ENCODE measurements at regions not wholly inside any gene's neighbourhood (a gene's known extent, or its start where the extent isn't known, plus 50 kb on each side); places are given as distances from the start of the nearest gene placed in this dataset.

GRCh38 chr10:61130366-61130765 lies 186.4 kb upstream of the RHOBTB1 start:
- 100% methylated on average over 1 of the region's 1 CpG for WGBS
- Histone ChIP-seq H3K4me1 (no peaks in the 10 kb centered on the region), H3K9me3 (no peaks in the 10 kb centered on the region), H3K27ac (no peak overlapping the region), H3K36me3 (no peaks in the 10 kb centered on the region), H3K4me3 (no peak overlapping the region), H3K27me3 (no peaks in the 10 kb centered on the region)
- no peak for TF ChIP-seq CTCF (IDR thresholded peaks at IDR 0.05)
- TF ChIP-seq POLR2A (IDR thresholded peaks at IDR 0.05): no peak
- no peak for TF ChIP-seq POLR2AphosphoS5 (IDR thresholded peaks at IDR 0.05)
- no peak for TF ChIP-seq EP300 (IDR thresholded peaks at IDR 0.05)
- no peak for DNase-seq (ENCODE audit: low spot score in 2 of 2)

GRCh38 chr10:61128196-61128595 lies 184.2 kb upstream of the RHOBTB1 start:
- H3K9me3 ChIP-seq: no peaks in the 10 kb centered on the region
- no peaks in the 10 kb centered on the region for H3K36me3 ChIP-seq
- no peak for TF ChIP-seq POLR2A (IDR thresholded peaks at IDR 0.05)
- TF ChIP-seq EP300 (IDR thresholded peaks at IDR 0.05): no peak
- TF ChIP-seq POLR2AphosphoS5 (IDR thresholded peaks at IDR 0.05): no peak
- TF ChIP-seq CTCF (IDR thresholded peaks at IDR 0.05): no peak
- DNase-seq (ENCODE audit: low spot score in 2 of 2): no peak
- no peaks in the 10 kb centered on the region for H3K4me1 ChIP-seq
- H3K27me3 ChIP-seq: no peaks in the 10 kb centered on the region
- H3K4me3 ChIP-seq: no peak overlapping the region
- H3K27ac ChIP-seq: no peak overlapping the region

- Histone ChIP-seq H3K27me3 (no peaks in the 10 kb centered on the region), H3K36me3 (no peaks in the 10 kb centered on the region), H3K27ac (no peak overlapping the region), H3K4me3 (no peak overlapping the region), H3K4me1 (no peaks in the 10 kb centered on the region), H3K9me3 (no peaks in the 10 kb centered on the region)
- WGBS: 61% methylated on average over 3 of the region's 3 CpGs
- no peak for TF ChIP-seq POLR2AphosphoS5 (IDR thresholded peaks at IDR 0.05)
- TF ChIP-seq CTCF (IDR thresholded peaks at IDR 0.05): no peak
- TF ChIP-seq EP300 (IDR thresholded peaks at IDR 0.05): no peak
- TF ChIP-seq POLR2A (IDR thresholded peaks at IDR 0.05): no peak
- no peak for DNase-seq (ENCODE audit: low spot score in 2 of 2)
Observed at GRCh38 chr10:61125560-61126170, 181.7 kb upstream of the RHOBTB1 start.

GRCh38 chr10:61124756-61125530 lies 181.0 kb upstream of the RHOBTB1 start:
- no peak for DNase-seq (ENCODE audit: low spot score in 2 of 2)
- H3K9me3 ChIP-seq: no peaks in the 10 kb centered on the region
- TF ChIP-seq POLR2A (IDR thresholded peaks at IDR 0.05) (no peak), EP300 (IDR thresholded peaks at IDR 0.05) (no peak), CTCF (IDR thresholded peaks at IDR 0.05) (no peak), POLR2AphosphoS5 (IDR thresholded peaks at IDR 0.05) (no peak)
- H3K4me3 ChIP-seq: no peak overlapping the region
- H3K4me1 ChIP-seq: no peaks in the 10 kb centered on the region
- H3K36me3 ChIP-seq: no peaks in the 10 kb centered on the region
- no peaks in the 10 kb centered on the region for H3K27me3 ChIP-seq
- H3K27ac ChIP-seq: no peak overlapping the region
- 80% methylated on average over 6 of the region's 6 CpGs for WGBS

GRCh38 chr10:61120805-61121204 lies 176.8 kb upstream of the RHOBTB1 start:
- no peak overlapping the region for H3K4me3 ChIP-seq
- no peak overlapping the region for H3K27ac ChIP-seq
- no peaks in the 10 kb centered on the region for H3K36me3 ChIP-seq
- no peaks in the 10 kb centered on the region for H3K27me3 ChIP-seq
- no peaks in the 10 kb centered on the region for H3K9me3 ChIP-seq
- DNase-seq (ENCODE audit: low spot score in 2 of 2): no peak
- TF ChIP-seq CTCF (IDR thresholded peaks at IDR 0.05) (no peak), POLR2AphosphoS5 (IDR thresholded peaks at IDR 0.05) (no peak), POLR2A (IDR thresholded peaks at IDR 0.05) (no peak), EP300 (IDR thresholded peaks at IDR 0.05) (no peak)
- 84% methylated on average over 2 of the region's 2 CpGs for whole genome bisulfite sequencing
- no peaks in the 10 kb centered on the region for H3K4me1 ChIP-seq

Data from suprapubic skin (tissue), 4 donors.